PC-9 (cell line): ENCODE measurements at regions not wholly inside any gene's neighbourhood (a gene's known extent, or its start where the extent isn't known, plus 50 kb on each side); places are given as distances from the start of the nearest gene placed in this dataset.

Experiments used
- BruUV-seq: library from RNA; stranded (reverse); fragments of 400-500 nt; replicated peaks from 2 replicates; lab custom pipeline; 2021; lab: Mats Ljungman, UMichigan
- CTCF ChIA-PET: fragments of 300-600 bp; sonication (Branson Sonifier 250); formaldehyde crosslinking; loops from one replicate; lab custom pipeline; 2022; ENCODE audit warnings: antibody characterized with exemption; lab: Charles Lee
- POLR2A ChIA-PET: fragments of 300-600 bp; sonication (Branson Sonifier 250); formaldehyde crosslinking; loops from one replicate; lab custom pipeline; 2022; ENCODE audit warnings: antibody characterized with exemption; ENCODE audit not compliant: unreplicated experiment; lab: Charles Lee
- DNase-seq, 2 experiments: peaks; one replicate each; pipeline versions ENCODE4 v3.0.0 to v3.0.0-alpha.2; 2015 to 2022; ENCODE audit warnings: mixed read lengths in 1 of 2
- H2AFZ ChIP-seq: fragments of 200-600 bp; sonication (generic); 2 replicates; pipeline ENCODE4 v1.8.1; 2017; ENCODE audit warnings: antibody characterized with exemption
- H3F3A ChIP-seq: fragments of 200-600 bp; sonication (generic); 2 replicates; pipeline ENCODE4 v1.8.1; 2017; ENCODE audit warnings: antibody characterized with exemption, mild to moderate bottlenecking, low read depth; ENCODE audit not compliant: insufficient read depth
- H3K27ac ChIP-seq: fragments of 200-600 bp; sonication (generic); 2 replicates; pipeline ENCODE4 v1.6.1; 2016; ENCODE audit warnings: mixed run types
- H3K27me3 ChIP-seq: fragments of 200-600 bp; sonication (generic); 2 replicates; pipeline ENCODE4 v1.6.1; 2016; ENCODE audit warnings: low read depth, mixed run types; ENCODE audit not compliant: insufficient read depth
- H3K36me3 ChIP-seq: fragments of 200-600 bp; sonication (generic); 2 replicates; pipeline ENCODE4 v1.6.1; 2016; ENCODE audit warnings: low read depth, mixed run types
- H3K4me1 ChIP-seq: fragments of 200-600 bp; sonication (generic); replicated peaks from 2 replicates; pipeline ENCODE4 v1.6.1; 2016; ENCODE audit warnings: mixed run types; ENCODE audit not compliant: insufficient read depth
- H3K4me2 ChIP-seq: fragments of 200-600 bp; sonication (generic); 2 replicates; pipeline ENCODE4 v1.6.1; 2017; ENCODE audit warnings: mixed run types
- H3K4me3 ChIP-seq: fragments of 200-600 bp; sonication (generic); 2 replicates; pipeline ENCODE4 v1.6.1; 2016; ENCODE audit warnings: mixed run types
- H3K79me2 ChIP-seq: fragments of 200-600 bp; sonication (generic); 2 replicates; pipeline ENCODE4 v1.6.1; 2017; ENCODE audit warnings: low read depth, mixed run types
- H3K9me2 ChIP-seq: fragments of 200-600 bp; sonication (generic); 2 replicates; pipeline ENCODE4 v1.8.1; 2017; ENCODE audit warnings: mild to moderate bottlenecking; ENCODE audit not compliant: insufficient read depth
- H3K9me3 ChIP-seq: fragments of 200-600 bp; sonication (generic); 2 replicates; pipeline ENCODE4 v1.8.1; 2016; ENCODE audit warnings: low read depth; ENCODE audit not compliant: insufficient read depth
- H4K20me1 ChIP-seq: fragments of 200-600 bp; sonication (generic); 2 replicates; pipeline ENCODE4 v1.8.1; 2017; ENCODE audit not compliant: insufficient read depth
- EZH2 ChIP-seq: fragments of 200-600 bp; sonication (generic); IDR thresholded peaks from 2 replicates; pipeline ENCODE4 v1.8.0; 2017; ENCODE audit warnings: antibody characterized with exemption, low read depth
- intact Hi-C: fragments of 100-400 bp; cut with micrococcal nuclease; formaldehyde crosslinking; loops from one replicate; pipeline ENCODE4 v1.10.0; 2022; ENCODE audit not compliant: unreplicated experiment
- TF ChIP-seq, protein P1 (sequence below): fragments of 200-600 bp; sonication (generic); conservative IDR thresholded peaks from 2 replicates; pipeline ENCODE4 v1.6.1; 2017; ENCODE audit warnings: mixed run types, antibody characterized with exemption, mild to moderate bottlenecking, moderate library complexity

DNA sequence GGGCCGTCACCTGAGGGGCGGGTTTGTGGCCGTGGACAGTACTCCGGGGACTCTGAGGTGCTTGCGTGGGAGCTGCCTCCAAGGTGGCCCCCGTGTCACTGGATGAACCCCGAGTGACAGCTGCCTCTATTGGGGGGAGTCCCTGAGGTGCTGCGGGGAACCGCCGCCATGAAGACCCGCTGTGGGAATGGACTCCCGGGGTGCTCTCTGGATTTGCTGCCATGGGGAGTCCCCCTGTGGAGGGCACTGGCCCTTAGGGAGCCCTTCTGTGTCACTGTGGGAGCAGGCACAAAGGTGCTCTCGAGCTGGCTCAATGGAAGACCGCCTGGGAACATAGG, 100.2 kb upstream of the CCL21 start:
- no peaks in the 10 kb centered on the region for H3K9me3 ChIP-seq
- H3K36me3 ChIP-seq, result no peaks in the 10 kb centered on the region
- H3K27me3 ChIP-seq, result peaks cover 38% of the 10 kb centered on the region
- H3K4me3 ChIP-seq, result no peak overlapping the region
- CTCF ChIA-PET, result no interaction called here
- POLR2A ChIA-PET, result no interaction called here
- no TSS peak for BruUV-seq
- no peaks in the 10 kb centered on the region for H3K4me1 ChIP-seq
- no peaks in the 10 kb centered on the region for H3K79me2 ChIP-seq
- H3K4me2 ChIP-seq, result no peak overlapping the region
- TF ChIP-seq EZH2, result no peak
- TF ChIP-seq, protein P1, sequence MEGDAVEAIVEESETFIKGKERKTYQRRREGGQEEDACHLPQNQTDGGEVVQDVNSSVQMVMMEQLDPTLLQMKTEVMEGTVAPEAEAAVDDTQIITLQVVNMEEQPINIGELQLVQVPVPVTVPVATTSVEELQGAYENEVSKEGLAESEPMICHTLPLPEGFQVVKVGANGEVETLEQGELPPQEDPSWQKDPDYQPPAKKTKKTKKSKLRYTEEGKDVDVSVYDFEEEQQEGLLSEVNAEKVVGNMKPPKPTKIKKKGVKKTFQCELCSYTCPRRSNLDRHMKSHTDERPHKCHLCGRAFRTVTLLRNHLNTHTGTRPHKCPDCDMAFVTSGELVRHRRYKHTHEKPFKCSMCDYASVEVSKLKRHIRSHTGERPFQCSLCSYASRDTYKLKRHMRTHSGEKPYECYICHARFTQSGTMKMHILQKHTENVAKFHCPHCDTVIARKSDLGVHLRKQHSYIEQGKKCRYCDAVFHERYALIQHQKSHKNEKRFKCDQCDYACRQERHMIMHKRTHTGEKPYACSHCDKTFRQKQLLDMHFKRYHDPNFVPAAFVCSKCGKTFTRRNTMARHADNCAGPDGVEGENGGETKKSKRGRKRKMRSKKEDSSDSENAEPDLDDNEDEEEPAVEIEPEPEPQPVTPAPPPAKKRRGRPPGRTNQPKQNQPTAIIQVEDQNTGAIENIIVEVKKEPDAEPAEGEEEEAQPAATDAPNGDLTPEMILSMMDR, result no peak
- H3K27ac ChIP-seq, result no peak overlapping the region
- intact Hi-C loops, result no loop called here
- H2AFZ ChIP-seq, result no peak overlapping the region
- no peaks in the 10 kb centered on the region for H3K9me2 ChIP-seq
- no peaks in the 10 kb centered on the region for H4K20me1 ChIP-seq
- no peaks in the 10 kb centered on the region for H3F3A ChIP-seq
- DNase-seq, result no peak

DNA sequence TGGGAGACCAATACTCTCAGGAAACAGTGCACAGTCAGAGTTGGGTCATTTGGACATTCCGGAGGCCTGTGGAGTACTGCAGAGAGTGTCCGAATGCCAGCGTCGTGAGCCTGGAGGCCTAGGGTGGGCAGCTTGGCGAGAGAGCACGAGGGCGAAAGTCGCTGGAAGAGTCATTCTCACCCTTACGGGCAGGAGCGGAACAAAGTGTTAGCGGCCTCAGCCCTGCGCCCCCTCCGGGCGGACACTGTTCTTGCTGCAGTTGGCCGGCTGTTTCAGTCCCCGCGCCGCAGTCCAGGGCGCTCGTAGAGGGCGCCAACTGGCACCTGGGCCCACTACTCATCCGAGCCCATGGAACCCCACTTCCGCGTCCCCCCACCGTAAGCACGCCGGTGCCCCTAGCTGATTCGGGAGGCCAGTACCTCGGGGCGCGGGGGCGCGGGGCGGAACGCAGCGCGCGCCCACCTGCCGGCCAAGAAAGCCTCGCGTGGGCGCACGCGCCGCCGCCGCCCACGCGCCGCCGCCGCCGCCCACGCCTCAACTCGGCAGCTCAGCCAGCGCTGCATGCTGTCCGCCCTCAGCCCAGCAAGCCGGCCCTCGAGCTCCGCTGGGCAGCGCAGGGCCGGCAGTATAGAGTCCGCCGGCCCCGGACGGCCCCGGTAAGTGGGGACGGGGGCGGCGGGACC, 99.7 kb upstream of the CCL21 start:
- TF ChIP-seq, protein P1, result no peak
- TF ChIP-seq EZH2, result no peak
- no peak overlapping the region for H3K27ac ChIP-seq

DNA sequence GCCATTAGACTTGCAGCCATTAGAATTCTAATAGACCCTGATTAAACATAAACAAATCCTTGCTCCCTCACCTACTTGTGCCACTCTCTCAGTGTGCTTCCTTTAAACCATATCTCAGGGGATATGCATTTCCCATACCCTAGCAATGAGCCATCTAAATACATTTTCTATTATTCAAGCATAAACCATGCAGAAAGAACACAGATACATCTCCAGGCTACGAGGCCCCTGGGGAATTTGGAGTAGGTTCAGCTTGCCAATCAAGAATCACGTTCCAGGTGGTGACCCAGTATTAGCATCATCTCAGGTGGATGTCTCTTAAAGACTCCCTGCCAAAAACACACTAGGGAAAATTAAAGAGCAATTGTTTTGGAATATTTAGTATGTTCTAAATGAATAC, 93.0 kb upstream of the CCL21 start:
- TF ChIP-seq, protein P1, result no peak
- no peak for TF ChIP-seq EZH2
- no peak for DNase-seq
- no peaks in the 10 kb centered on the region for H3K9me2 ChIP-seq

More for the DNA sequence above, 99.7 kb upstream of the CCL21 start:
- Histone ChIP-seq H3K79me2 (no peaks in the 10 kb centered on the region), H3K36me3 (no peaks in the 10 kb centered on the region), H3K27me3 (peaks cover 34% of the 10 kb centered on the region), H3K4me3 (no peak overlapping the region), H2AFZ (no peak overlapping the region), H3K9me3 (no peaks in the 10 kb centered on the region), H3F3A (no peaks in the 10 kb centered on the region), H3K4me1 (no peaks in the 10 kb centered on the region), H3K4me2 (no peak overlapping the region), H4K20me1 (no peaks in the 10 kb centered on the region), H3K9me2 (no peaks in the 10 kb centered on the region)
- BruUV-seq, result no TSS peak
- no peak for DNase-seq
- ChIA-PET CTCF (no interaction called here), POLR2A (no interaction called here)
- intact Hi-C loops, result no loop called here

More for the DNA sequence above, 93.0 kb upstream of the CCL21 start:
- no peaks in the 10 kb centered on the region for H3F3A ChIP-seq
- CTCF ChIA-PET, result no interaction called here
- no peaks in the 10 kb centered on the region for H3K36me3 ChIP-seq
- no peak overlapping the region for H3K27ac ChIP-seq
- BruUV-seq, result no TSS peak
- H2AFZ ChIP-seq, result no peak overlapping the region
- no peaks in the 10 kb centered on the region for H3K79me2 ChIP-seq
- H4K20me1 ChIP-seq, result no peaks in the 10 kb centered on the region
- intact Hi-C loops, result no loop called here
- no peaks in the 10 kb centered on the region for H3K9me3 ChIP-seq
- peaks cover 8% of the 10 kb centered on the region; the same call in 1 of the 2 replicates for H3K27me3 ChIP-seq
- no peak overlapping the region for H3K4me2 ChIP-seq
- H3K4me3 ChIP-seq, result no peak overlapping the region
- no peaks in the 10 kb centered on the region for H3K4me1 ChIP-seq
- POLR2A ChIA-PET, result no interaction called here
